ENCODE measurements at regions not wholly inside any gene's neighbourhood (a gene's known extent, or its start where the extent isn't known, plus 50 kb on each side); places are given as distances from the start of the nearest gene placed in this dataset.

DNA sequence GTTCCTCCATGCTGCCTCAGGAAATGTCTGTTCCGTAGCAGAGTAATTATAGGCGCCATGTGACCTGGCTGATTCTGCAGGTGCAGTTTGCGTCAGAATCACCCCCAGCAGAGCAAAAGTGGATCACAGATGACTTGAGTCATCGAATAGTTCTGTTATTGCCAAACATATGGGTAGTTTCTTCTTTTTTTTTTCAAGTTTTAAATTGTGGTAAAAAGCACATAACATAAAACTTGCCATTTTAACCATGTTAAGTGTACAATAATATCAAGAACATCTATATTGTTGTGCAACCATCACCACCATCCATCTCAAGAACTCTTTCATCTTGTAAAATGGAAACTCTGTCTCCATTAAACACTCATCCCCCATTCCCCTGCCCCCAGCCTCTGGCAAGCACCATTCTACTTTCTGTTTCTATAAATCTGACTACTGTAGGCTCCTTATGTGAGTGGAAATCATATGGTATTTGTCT, 177.7 kb upstream of the TWIST2 start:
- TF ChIP-seq, protein P1, sequence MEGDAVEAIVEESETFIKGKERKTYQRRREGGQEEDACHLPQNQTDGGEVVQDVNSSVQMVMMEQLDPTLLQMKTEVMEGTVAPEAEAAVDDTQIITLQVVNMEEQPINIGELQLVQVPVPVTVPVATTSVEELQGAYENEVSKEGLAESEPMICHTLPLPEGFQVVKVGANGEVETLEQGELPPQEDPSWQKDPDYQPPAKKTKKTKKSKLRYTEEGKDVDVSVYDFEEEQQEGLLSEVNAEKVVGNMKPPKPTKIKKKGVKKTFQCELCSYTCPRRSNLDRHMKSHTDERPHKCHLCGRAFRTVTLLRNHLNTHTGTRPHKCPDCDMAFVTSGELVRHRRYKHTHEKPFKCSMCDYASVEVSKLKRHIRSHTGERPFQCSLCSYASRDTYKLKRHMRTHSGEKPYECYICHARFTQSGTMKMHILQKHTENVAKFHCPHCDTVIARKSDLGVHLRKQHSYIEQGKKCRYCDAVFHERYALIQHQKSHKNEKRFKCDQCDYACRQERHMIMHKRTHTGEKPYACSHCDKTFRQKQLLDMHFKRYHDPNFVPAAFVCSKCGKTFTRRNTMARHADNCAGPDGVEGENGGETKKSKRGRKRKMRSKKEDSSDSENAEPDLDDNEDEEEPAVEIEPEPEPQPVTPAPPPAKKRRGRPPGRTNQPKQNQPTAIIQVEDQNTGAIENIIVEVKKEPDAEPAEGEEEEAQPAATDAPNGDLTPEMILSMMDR (conservative IDR thresholded peaks at IDR 0.05 in 1 of 2, IDR thresholded peaks at IDR 0.05 in 1 of 2; ENCODE audit: low read depth in 1 of 2, low read length in 2 of 2): no peak
- TF ChIP-seq EZH2 (IDR thresholded peaks at IDR 0.05; ENCODE audit: low read length, missing control alignments): no peak

Measured in fibroblast of lung (primary cell).